ENCODE measurements at regions not wholly inside any gene's neighbourhood (a gene's known extent, or its start where the extent isn't known, plus 50 kb on each side); places are given as distances from the start of the nearest gene placed in this dataset.
"Not testable (repeated sequence)": the region's sequence is repeated elsewhere in the genome, so short reads cannot be mapped to it uniquely, and the experiment has no call there.

DNA sequence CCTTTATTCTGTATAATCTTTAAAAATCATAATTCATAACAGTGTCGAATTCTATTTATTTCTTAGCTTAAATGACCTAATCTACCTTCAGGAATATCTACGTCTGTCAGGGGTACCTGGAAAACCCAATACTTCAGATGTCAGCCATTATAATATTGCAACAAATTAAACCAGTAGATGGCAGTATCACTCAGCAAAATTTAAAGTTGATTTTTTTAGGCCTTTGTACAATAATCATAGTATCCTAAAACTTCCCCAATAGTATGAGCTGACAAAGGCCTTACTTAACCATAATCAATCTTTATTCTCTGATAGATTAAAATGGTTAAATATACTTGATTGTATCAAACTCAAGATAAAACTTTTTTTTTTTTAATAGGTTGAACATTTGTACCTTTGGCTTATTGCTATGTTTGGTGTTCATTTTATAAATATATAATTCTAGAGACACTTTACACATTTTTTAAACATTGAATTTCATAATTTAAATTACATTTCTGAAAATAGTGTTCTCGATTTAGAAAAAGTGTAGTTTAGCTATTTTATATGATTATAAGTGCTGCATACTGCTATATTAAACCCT is 830.2 kb upstream of the SPRY2 start:
- peak; percentile 3 for DNase-seq (ENCODE audit: low read depth, low spot score)

- not testable (repeated sequence) for DNase-seq (ENCODE audit: low read depth, low spot score)
These were observed 822.9 kb upstream of the SPRY2 start for GRCh38 chr13:81163823-81164222.

- no peak for DNase-seq (ENCODE audit: low read depth, low spot score)
These were observed 812.6 kb upstream of the SPRY2 start for GRCh38 chr13:81153478-81153877.

GRCh38 chr13:81148822-81149221 is 807.9 kb upstream of the SPRY2 start:
- no peak for DNase-seq (ENCODE audit: low read depth, low spot score)

- DNase-seq (ENCODE audit: low read depth, low spot score) = not testable (repeated sequence)
These were observed 805.6 kb upstream of the SPRY2 start for GRCh38 chr13:81146576-81146975.

GRCh38 chr13:81142306-81142999 is 801.5 kb upstream of the SPRY2 start:
- no peak for DNase-seq (ENCODE audit: low read depth, low spot score)

DNA sequence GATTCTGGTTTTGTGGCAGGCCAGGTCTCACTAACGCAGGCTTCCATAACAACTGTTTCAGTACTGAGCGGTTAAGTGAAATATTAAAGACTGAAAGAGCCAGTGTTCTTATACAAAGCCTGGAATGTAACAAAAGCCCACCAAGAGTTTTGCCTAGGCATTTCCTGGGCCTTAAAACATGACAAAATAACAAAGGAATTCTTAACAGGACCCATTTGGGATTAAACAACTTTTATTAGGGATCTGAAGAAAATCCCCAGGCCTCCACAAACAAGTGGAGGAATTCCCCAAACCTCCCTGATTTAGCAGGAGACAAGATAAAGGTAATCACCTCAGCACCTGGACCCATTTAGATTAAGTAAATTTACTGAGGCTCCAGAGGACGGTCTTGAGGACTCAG is 799.7 kb upstream of the SPRY2 start:
- no peak for DNase-seq (ENCODE audit: low read depth, low spot score)

DNA sequence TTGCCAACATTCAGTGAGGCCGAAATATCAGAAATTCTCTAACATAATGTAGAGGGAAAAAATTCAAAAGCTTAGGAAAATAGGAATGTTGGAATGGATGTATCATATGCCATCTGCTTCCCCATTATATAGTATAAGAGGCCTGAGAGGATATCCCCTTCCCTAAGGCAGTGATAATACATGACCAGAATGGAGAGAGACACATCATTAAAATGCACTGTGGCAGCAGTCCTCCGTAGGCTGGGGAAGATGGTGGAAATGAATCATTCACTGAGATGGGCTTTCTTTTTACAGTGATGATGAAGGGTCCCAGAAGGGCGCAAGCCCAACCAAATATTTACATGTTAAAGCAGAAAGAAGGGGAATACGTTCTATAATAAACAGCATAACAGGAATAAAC is 799.1 kb upstream of the SPRY2 start:
- no peak for DNase-seq (ENCODE audit: low read depth, low spot score)

DNA sequence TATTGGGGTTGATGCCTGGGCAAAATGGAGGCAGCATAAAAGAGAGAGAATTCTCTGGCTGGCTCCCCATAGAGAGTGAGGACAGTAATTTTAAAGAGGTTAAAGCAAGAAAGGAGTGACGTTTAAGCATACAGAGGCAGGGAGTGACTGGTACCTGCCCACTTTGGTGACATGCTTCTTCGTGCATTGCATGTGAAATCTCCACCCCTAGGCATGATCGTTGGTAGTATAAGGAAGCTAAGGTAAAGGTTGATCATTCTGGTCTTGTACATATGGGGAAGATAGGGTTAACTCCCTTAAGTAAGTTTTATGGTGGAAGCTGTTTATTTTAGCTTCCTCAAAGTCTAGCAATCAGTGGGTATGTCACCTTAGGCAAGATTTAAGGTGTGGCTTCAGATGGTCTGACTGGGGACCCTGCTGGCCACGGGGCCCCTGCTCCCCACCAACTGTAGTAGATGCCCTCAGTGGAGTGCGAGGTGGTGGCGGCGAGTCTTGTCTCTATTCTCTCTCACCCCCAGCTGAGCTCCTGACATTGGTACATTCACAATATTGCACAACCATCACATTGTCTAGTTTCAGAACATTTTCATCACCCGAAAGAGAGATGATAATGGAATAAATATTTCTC is 797.5 kb upstream of the SPRY2 start:
- DNase-seq (ENCODE audit: low read depth, low spot score) = no peak

GRCh38 chr13:81133066-81133465 is 792.1 kb upstream of the SPRY2 start:
- DNase-seq (ENCODE audit: low read depth, low spot score) = no peak

GRCh38 chr13:81117416-81117815 is 776.5 kb upstream of the SPRY2 start:
- no peak for DNase-seq (ENCODE audit: low read depth, low spot score)

GRCh38 chr13:81116461-81117282 is 775.7 kb upstream of the SPRY2 start:
- DNase-seq (ENCODE audit: low read depth, low spot score) = no peak

- DNase-seq (ENCODE audit: low read depth, low spot score) = no peak
These were observed 768.1 kb upstream of the SPRY2 start for GRCh38 chr13:81109026-81109425.

DNA sequence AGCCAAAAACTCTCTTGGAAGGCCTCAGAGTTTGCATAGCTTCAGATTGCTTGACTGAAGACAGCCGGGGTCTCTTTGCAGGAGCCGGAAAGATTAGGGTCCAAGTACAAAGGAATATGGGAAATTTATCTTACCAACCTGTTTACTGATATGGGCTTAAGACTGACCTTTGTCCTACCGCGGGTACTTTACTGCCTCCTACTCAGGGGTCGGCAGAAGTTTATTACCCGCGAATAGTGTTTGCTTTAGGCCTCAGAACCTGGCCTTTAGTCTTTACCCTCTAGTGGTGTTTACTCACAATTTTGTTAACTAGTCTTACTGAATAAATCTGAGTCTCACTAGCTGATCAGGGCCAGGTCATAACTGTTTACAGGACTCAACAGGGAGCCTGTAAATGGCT is 765.4 kb upstream of the SPRY2 start:
- no peak for DNase-seq (ENCODE audit: low read depth, low spot score)

GRCh38 chr13:81104035-81104715 is 763.2 kb upstream of the SPRY2 start:
- no peak for DNase-seq (ENCODE audit: low read depth, low spot score)

- DNase-seq (ENCODE audit: low read depth, low spot score) = not testable (repeated sequence)
These were observed 761.1 kb upstream of the SPRY2 start for GRCh38 chr13:81102066-81102465.

GRCh38 chr13:81089371-81090157 is 748.6 kb upstream of the SPRY2 start:
- no peak for DNase-seq (ENCODE audit: low read depth, low spot score)

DNA sequence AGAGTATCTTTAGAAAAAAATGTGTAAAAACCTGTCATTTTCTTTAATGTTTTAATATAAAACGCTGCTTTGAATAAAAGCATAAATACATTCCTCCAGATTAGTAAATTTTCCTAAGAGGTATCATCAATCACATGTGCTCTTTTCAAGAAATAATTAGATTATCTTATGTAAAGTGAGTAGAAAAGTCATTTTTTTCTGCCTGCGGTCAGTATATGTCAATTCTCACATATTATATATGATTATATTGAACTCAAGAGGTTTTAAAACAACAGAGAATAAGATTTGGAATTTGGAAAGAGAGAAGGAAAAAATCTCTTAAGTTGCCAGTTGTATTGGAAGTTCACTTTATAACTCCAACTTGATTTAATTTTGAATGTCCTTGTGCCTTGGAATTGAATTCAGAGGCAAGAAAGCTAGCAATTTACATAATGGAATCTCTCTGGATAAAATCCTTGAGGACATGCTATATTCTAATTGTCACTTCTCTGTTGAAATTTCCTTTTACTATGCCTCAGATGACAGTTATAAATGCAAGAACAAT is 740.1 kb upstream of the SPRY2 start:
- no peak for DNase-seq (ENCODE audit: low read depth, low spot score)

GRCh38 chr13:81078048-81078447 is 737.1 kb upstream of the SPRY2 start:
- DNase-seq (ENCODE audit: low read depth, low spot score) = no peak

DNA sequence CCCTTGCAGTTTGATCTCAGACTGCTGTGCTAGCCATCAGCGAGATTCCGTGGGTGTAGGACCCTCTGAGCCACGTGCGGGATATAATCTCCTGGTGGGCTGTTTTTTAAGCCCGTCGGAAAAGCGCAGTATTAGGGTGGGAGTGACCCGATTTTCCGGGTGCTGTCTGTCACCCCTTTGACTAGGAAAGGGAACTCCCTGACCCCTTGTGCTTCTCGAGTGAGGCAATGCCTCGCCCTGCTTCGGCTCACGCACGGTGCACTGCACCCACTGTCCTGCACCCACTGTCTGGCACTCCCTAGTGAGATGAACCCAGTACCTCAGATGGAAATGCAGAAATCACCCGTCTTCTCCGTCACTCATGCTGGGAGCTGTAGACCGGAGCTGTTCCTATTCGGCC is 728.9 kb upstream of the SPRY2 start:
- not testable (repeated sequence) for DNase-seq (ENCODE audit: low read depth, low spot score)

GRCh38 chr13:81058916-81059290 is 718.0 kb upstream of the SPRY2 start:
- DNase-seq (ENCODE audit: low read depth, low spot score) = no peak
